Jurkat, Clone E6-1 (cell line): ENCODE measurements at regions not wholly inside any gene's neighbourhood (a gene's known extent, or its start where the extent isn't known, plus 50 kb on each side); places are given as distances from the start of the nearest gene placed in this dataset.
"Not testable (repeated sequence)": the region's sequence is repeated elsewhere in the genome, so short reads cannot be mapped to it uniquely, and the experiment has no call there.

Experiments
- DNase-seq: peaks from one replicate; pipeline ENCODE4 v3.0.0-alpha.2; 2011; ENCODE audit warnings: low read depth, low spot score
- H3K4me3 ChIP-seq: 2 replicates; pipeline ENCODE4 v1.5.1; 2011; ENCODE audit warnings: mild to moderate bottlenecking, low read length, control low read depth, moderate library complexity

GRCh38 chr11:42319921-42320320, 860.5 kb upstream of the LRRC4C start:
- DNase-seq, result no peak
- H3K4me3 ChIP-seq, result no peak overlapping the region

DNA sequence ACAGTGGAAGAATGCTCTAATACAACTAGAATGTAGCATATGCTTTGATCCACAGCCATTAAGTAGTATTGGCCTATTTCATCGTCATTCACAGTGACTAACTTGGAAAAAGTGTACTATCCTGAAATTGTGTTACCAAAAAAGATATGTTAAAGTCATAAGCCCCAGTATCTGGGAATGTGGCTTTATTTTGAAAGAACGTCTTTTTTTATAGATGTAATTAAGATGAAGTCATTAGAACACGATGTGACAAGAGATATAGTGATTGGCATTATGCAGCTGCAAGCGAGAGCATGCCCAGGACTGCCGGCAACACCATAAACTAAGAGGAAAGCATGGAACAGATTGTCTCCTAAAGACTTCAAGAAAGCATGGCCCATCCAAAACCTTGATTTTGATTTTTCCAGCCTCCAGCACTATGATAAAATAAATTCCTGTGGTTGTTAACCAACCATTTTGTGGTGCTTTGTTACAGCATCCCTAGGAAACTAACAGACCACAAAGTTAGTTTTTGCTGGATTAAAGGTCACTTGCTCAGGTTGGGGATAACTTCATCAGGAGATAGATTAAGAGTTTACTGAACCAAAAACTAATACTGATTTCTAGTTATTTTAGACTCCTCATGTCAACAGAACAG, 870.6 kb upstream of the LRRC4C start:
- DNase-seq, result no peak
- no peak overlapping the region for H3K4me3 ChIP-seq

- H3K4me3 ChIP-seq, result no peak overlapping the region
- DNase-seq, result no peak
Observed at GRCh38 chr11:42337786-42338455, 878.5 kb upstream of the LRRC4C start.

DNA sequence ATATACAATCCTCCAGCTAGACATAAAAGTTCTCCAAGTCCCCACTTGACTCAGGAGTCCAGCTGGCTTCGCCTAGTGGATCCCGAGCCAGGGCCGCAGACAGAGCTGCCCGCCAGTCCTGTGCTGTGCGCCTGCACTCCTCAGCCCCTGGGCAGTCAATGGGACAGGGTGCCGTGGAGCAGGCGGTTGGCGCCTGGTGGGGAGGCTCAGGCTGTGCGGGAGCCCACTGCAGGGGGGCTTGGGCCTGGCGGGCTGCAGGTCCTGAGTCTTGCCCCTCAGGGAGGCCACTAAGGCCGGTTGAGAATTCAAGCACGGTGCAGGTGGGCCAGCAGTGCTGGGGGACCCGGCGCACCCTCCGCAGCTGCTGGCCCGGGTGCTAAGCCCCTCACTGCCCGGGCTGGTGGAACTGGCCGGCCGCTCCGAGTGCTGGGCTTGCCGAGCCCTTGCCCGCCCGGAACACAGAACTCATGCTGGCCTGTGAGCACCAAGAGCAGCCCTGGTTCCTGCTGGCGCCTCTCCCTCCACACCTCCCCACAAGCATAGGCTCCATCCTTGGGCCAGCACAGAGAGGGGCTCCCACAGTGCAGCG, 884.8 kb upstream of the LRRC4C start:
- DNase-seq, result no peak
- no peak overlapping the region for H3K4me3 ChIP-seq

DNA sequence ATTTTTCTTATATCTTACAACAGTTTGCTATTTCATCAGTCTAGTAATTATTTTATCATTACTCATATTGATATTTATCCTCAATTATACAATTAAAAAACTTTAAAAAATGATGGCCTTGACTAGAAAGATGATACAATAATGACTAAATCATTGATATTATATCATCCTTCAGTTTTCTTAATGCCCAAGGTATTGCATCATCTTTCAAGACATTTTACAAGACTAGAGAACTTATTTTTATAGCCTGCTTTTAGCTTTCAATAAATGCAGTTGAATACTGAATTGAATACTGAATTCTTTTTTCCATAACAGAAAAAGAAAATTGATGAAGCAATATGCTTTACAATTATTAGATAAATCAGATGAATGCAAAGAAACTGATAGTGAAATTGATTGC, 886.5 kb upstream of the LRRC4C start:
- no peak for DNase-seq
- H3K4me3 ChIP-seq, result no peak overlapping the region

DNA sequence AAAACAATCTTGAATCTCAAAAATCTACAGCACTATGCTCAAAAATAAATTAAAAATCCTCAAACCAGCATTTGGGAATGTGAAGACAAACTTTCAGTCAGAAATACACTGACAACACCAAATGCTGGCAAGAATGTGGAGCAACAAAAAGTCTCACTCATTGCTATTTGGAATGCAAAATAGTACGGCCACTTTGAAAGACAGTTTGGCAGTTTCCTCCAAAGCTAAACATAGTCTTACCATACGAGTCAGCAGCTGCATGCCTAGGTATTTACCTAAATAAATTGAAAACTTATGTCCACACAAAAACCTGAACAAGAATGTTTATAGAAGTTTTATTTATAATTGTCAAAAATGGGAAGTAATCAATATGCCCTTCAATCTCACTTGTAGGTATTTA, 904.2 kb upstream of the LRRC4C start:
- no peak for DNase-seq
- H3K4me3 ChIP-seq, result no peak overlapping the region

DNA sequence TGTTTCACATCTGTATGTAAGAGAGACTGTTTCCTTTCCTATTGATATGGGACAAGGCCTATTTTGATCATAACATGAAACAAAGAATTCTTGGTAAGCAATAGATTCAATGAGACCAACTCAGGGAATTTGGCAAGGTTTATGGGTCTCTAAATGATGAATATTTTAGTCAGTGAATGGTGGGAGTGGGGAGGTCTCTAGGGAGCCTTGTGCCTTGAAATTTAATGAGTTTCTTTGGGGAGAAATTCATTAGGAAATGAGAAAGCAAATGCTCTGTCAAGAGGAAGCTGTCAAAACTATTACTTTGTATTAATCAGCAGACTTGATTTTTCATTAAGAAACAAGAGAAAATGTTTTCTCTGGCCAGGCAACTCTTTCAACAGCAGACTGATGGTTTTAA, 921.7 kb upstream of the API5 start:
- no peak for DNase-seq
- no peak overlapping the region for H3K4me3 ChIP-seq

DNA sequence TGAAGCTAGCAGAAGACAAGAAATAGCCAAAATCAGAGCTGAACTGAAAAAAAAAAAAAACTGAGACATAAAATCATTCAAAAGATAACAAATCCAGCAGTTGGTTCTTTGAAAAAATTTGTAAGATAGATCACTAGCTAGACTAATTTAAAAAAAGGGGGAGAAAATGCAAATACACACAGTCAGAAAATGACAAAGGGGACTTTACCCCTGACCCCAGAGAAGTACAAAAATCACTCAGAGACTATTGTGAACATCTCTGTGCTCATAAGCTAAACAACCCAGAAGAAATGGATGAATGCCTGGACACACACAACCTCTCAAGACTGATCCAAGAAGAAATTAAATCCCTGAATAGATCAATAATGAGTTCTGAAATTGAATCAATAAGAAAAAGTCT, 914.3 kb upstream of the API5 start:
- H3K4me3 ChIP-seq, result no peak overlapping the region
- no peak for DNase-seq

GRCh38 chr11:42407341-42407740, 904.5 kb upstream of the API5 start:
- no peak overlapping the region for H3K4me3 ChIP-seq
- DNase-seq, result peak; percentile 71

GRCh38 chr11:42410251-42410955, 901.4 kb upstream of the API5 start:
- H3K4me3 ChIP-seq, result no peak overlapping the region
- DNase-seq, result no peak

DNA sequence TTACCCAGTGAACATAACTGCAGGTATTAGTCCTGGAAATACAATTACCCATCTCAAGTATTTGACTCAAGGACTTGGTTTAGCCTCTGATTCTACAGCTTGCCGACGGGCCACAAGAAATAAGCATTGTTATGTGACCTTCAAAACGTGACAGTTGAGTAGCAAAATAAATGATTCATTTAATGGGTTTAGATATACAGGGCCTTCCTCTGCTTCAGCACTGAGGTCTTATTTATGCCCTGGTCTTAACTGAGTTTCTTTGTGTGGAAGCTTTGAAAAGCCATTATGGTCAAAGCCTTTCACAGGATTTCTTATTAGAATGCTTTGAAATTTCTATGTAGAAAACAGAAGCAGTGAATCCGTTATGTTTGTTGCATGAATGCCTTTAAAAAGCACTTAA, 899.2 kb upstream of the API5 start:
- no peak for DNase-seq
- no peak overlapping the region for H3K4me3 ChIP-seq

DNA sequence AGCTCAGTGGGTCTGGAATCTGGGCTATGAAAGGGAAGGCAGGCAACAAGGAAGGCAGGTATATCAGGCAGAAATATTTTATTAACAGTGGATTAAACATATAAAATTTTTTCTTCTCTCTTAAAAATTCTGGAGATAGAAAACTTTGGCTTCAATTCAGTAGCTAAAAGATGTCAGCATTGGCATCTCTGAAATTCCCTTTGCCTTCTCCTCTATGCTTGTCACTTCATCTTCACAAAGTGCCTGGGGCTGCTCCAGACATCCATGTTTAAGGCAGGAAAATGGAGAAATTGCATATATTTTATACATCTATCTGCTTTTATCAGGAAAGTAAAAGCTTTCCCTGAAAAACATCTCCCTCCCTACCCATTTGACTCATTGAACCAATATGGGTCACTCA, 894.1 kb upstream of the API5 start:
- no peak for DNase-seq

DNA sequence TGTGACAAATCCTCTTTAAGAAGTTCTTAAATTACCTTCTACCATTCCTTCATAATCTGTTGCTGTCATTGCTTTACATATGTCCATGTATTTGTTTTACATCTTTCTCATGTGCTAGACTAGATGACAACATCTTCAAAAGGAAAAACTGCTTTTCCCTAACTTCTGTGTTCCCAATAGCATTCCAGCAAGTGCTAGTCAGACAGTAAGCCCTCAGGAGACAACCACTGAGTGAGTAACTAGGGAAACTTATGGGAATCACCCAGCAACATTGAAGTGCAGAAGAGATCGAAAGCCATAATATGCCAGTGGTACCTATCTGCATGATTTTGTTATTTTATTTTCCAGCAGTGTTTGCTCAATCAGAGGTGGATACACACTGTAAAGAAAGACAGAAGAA, 889.7 kb upstream of the API5 start:
- H3K4me3 ChIP-seq, result no peak overlapping the region
- DNase-seq, result no peak

More for the DNA sequence above, 894.1 kb upstream of the API5 start:
- H3K4me3 ChIP-seq, result no peak overlapping the region

DNA sequence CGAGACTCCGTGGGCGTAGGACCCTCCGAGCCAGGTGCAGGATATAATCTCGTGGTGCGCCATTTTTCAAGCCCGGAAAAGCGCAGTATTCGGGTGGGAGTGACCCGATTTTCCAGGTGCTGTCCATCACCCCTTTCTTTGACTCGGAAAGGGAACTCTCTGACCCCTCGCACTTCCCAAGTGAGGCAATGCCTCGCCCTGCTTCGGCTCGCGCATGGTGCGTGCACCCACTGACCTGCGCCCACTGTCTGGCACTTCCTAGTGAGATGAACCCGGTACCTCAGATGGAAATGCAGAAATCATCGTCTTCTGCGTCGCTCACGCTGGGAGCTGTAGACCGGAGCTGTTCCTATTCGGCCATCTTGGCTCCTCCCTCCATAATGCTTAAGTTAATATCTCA, 876.9 kb upstream of the API5 start:
- DNase-seq, H3K4me3 ChIP-seq: not testable (repeated sequence)

GRCh38 chr11:42444406-42444805, 867.4 kb upstream of the API5 start:
- H3K4me3 ChIP-seq, result no peak overlapping the region
- DNase-seq, result no peak

GRCh38 chr11:42462558-42463310, 849.1 kb upstream of the API5 start:
- no peak overlapping the region for H3K4me3 ChIP-seq
- no peak for DNase-seq

- H3K4me3 ChIP-seq, result no peak overlapping the region
- DNase-seq, result no peak
Observed at GRCh38 chr11:42465623-42466022, 846.2 kb upstream of the API5 start.

DNA sequence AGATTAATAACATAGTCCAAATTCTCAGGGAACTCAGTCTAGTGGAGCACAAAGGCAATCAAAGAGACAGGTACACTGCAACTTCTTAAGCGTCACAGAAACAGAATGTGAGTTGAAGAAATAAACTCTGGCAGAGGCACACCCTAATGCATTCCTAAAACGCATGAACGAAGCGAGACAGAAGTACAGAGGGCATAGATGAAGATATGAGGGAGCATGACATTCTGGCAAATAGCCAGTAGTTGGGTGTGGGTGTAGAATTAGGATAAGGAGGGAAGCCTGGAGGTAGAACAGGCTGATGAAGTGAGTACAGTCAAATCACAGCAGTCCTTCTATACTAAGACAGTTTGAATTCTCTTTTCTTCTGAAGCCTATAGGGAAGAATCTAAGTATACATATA, 838.7 kb upstream of the API5 start:
- no peak for DNase-seq
- no peak overlapping the region for H3K4me3 ChIP-seq

DNA sequence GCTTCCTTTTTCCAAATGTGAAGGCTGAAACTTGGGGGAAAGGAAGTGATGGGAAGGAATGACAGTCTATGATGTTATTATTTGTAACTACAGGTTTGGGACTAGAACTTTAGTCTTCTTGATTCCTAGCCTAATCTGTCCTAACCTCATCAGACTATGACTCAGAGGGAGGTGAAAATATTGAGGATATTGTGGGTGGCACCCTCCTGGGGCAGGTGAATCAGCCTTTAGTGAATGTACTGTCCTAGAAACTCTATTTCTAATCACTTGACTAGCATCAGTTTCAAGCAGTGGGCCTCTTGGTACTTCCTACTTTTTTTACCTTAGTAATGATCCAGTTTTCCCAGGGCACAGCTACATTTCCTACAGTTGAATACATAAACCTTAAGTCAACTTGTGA, 829.0 kb upstream of the API5 start:
- no peak overlapping the region for H3K4me3 ChIP-seq
- DNase-seq, result no peak

GRCh38 chr11:42490506-42490905, 821.3 kb upstream of the API5 start:
- DNase-seq, result no peak
- no peak overlapping the region for H3K4me3 ChIP-seq
